CD4-positive, alpha-beta T cell treated with Interleukin-15 for 1 hour (primary cell): ENCODE measurements at regions not wholly inside any gene's neighbourhood (a gene's known extent, or its start where the extent isn't known, plus 50 kb on each side); places are given as distances from the start of the nearest gene placed in this dataset.
A peak's percentile ranks its signal among the peaks of the same experiment; 100 is the strongest.
"Not testable (repeated sequence)": the region's sequence is repeated elsewhere in the genome, so short reads cannot be mapped to it uniquely, and the experiment has no call there.

ENCODE experiments used
- DNase-seq: peaks from one replicate; pipeline ENCODE4 v3.0.0-alpha.2; 2020

DNA sequence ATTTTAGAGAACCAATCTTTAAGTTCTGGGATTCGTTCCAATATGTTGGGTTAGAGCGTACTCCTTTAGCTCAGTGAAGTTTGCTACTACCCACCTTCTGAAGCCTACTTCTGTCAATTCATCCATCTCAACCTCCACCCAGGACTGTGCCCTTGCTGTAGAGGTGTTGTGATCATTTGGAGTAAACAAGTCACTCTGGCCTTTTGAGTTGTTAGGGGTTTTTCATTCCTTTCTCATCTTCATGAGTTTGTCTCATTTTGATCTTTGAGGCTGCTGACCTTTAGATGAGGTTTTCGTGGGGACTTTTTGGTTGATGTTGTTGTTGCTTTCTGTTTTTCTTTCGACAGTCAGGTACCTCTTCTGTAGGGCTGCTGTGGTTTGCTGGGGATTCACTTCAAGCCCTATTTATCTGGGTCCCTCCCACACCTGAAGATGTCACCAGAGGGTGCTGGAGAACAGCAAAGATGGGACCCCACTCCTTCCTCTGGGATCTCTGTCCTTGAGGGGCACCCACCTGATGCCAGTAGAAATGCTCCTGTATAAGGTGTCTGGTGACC, 158.4 kb downstream of the ANKRD36B start:
- not testable (repeated sequence) for DNase-seq

DNA sequence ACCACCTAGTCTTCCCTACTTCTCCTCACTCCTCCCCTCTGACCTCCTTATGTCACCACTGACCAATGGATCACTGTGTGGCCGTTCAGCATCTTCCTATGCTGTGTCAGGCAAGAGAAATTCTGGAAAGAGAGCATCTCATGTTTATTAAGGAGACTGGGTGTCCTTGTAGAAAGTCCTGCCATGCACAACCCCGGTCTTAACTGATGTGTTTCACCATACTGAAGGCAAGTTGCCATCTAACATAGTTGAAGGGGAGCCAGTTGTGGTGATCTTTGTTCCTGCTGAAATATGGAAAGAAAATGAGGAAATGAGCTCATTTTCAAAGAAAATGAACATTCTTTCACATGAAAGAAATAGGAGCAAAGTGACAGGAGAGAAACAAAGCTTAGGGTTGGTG, 167.3 kb downstream of the ANKRD36B start:
- DNase-seq, result not testable (repeated sequence)

DNA sequence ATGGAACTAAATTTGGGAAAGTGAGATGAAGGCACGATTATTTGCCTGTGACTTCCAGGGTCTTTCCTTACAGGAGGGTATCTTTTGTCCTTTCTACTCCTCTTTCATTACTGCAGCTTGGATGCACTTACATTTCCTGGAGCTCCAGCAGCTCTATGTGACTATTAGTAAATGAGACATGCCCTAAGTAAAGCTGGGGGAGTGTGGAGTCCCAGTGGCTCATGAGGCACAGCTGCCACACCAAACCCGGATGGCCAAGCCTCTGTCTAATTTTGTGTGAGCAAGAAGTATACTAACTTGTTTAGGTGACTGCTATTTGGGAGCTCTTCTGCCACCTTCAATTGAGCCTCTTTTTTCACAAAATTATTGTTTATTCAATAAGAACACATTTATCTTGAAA, 183.3 kb downstream of the ANKRD36B start:
- not testable (repeated sequence) for DNase-seq

DNA sequence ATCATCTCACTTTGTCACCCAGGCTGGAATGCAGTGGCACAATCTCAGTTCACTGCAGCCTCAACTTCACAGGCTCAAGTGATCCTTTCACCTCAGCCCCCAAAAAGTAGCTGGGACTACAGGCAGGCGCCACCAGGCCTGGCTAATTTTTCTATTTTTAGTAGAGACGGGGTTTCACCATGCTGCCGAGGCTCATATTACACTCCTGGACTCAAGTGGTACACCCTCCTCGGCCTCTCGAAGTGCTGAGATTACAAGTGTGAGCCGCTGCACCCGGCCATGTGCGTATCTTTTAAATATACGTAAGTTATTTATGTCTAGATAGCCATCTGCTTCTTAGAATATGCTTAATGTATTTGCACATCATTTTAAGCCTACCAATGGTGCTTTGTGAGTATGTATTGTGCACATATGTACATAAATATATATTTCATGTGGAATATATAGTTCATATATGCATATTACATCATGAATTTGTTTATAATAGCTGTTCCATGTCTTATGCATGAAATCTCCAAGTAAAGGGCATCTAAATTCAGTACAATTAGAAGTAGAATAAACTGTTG, 184.4 kb downstream of the ANKRD36B start:
- not testable (repeated sequence) for DNase-seq

DNA sequence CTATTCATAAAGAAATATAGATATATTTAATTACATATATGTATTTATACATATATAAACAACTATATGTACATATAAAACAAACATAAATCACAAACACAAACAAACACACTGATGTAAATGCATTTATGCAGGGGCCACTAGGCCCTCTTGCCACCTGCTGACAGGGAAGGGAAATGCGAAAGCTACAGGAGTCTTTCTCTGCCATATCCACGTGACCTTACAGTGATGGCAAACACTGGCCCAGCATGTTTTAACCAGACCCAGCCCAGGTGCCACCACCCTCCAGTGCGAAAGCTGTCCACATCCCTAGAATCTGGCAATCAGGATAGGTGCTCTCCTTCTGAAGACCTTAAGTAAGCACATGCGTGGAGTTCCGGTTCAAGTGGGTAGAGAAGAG, 187.0 kb downstream of the ANKRD36B start:
- DNase-seq, result not testable (repeated sequence)

DNA sequence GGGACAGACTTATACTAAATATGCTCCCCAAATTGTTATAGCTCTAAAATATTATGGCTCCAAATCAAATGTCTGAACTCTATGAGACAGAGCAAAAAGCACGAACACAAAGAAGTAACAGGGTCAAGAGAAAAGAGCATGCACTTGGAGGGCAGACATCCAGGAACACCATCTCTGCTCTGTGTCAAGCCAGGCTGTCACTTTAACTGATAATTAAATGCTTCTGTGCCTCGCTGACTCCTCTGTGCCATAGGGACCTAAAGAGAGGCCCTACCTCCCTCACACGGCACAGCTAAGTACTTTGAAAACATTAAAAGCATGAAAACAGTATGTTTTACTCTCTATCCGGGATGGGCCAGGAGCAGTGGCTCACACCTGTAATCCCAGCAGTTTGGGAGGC, 194.0 kb downstream of the ANKRD36B start:
- not testable (repeated sequence) for DNase-seq

DNA sequence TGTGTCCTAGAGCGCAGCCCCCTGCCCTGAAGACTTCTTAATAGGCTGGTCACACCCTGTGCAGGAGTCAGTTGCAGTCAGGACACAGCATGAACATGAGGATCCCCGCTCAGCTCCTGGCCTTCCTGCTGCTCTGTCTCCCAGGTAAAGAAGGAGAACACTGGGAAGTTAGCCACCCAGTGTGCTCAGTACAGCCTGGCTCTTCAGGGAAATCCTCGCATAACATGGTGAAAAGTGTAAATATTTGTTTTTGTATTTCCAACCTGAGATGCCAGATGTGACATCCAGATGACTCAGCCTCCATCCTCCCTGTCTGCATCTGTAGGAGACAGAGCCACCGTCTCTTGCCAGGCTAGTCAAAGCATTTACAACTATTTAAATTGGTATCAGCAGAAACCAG, 203.9 kb downstream of the ANKRD36B start:
- not testable (repeated sequence) for DNase-seq

DNA sequence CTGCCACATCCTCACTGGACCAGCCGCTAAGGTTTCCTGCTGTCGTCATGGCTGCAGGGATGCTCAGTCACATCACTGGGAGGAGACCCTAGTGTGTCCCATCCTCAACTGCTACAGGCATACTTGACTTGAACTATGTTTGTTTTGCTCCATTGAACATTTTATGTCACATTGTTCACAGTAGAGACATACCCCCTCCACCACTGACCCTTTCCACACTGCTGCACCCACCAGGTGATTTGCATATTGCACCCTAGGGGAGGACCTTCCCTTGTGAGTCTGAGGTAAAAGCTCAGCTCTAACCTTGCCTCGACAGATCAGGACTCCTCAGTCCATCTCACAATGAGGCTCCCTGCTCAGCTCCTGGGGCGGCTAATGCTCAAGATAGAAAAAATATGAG, 213.8 kb downstream of the ANKRD36B start:
- not testable (repeated sequence) for DNase-seq

DNA sequence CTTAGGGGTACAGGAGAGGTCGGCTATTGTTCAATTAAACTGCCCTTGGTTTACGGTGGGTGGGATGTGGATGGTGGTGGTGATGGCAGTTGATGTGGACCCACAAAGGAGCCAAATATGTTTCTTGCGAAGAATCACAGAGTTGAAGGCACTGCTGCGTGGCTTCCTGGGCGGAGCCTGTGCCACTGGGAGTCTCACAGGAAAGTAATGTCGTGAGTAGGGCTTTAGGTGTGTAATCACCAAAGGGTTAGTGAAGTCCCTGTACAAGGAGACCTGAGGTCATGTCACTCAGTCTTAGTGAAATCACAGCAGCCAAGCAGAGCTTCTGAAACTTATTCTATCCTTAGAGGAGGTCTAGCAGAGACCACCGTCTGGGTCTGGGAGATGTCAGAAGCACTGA, 215.3 kb downstream of the ANKRD36B start:
- DNase-seq, result not testable (repeated sequence)

DNA sequence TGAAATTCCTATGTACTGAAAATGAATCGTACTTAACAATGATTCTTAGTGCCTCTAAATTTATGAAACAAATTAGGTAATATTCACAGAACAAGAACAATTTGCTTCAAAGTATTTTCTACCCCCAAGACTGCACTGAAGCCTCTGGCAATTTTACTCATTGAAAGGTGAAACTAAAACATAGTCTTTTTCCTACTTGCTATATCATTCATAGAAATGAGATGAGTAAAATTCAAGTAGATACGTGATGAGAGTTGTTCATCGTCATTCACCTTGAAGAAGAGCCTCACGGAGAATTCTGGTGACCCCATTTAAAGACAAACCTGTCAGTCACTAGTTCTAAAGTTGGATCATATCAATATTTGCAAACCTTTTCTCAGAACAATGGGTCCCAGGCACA, 226.5 kb downstream of the ANKRD36B start:
- DNase-seq, result not testable (repeated sequence)

DNA sequence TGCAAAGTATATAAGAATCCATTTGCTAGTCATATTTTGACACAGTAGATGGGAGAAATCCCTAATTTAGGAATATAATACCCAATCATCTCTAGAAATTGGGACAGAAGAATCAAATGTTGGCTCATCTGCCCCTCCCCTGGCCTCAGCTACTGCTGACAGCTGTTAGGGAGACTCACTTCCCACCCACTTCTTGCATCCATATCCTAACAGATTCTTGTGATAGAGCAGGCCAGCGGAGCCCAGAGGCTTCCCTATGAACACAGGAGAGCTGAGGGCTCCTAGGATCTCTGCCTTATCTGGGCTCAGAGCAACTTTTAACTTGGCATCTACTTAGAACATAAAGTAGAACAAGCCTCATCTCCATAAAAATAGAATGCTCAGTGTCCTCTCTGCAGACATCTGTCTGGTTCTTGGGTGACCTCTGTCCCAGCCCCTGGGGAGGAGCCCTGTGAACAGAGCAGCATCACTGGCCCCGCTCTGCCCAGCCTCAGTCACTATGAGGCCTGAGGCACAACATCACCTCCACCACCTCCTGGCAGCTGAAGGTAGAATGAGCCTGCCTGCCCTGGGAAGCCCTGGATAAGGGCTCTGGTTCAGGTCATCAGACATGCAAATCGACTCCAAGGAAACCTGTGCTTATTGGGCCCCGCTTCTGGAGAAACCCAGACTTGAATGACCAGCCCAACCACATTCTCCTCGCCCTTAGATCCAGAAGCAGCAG, 229.7 kb downstream of the ANKRD36B start:
- no peak for DNase-seq

DNA sequence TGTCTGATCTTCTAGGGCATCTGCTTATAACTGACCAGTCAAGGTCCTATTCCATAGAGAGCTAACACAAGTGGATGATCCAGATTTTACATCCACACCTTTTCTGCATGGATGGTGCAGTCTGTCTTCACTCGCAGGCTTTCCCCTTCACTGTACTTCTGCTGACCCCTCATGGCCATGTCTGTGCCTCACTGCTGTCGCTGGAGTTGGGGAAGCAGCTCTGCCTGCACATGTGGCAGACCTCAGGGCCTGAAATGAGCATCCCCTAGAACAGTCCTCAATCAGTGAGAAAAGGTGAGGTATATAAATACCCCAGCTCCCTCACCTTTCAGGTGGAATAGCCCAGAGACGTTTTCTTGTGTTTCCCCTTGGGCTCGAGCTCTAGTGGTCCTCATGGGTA, 233.8 kb downstream of the ANKRD36B start:
- DNase-seq, result no peak

DNA sequence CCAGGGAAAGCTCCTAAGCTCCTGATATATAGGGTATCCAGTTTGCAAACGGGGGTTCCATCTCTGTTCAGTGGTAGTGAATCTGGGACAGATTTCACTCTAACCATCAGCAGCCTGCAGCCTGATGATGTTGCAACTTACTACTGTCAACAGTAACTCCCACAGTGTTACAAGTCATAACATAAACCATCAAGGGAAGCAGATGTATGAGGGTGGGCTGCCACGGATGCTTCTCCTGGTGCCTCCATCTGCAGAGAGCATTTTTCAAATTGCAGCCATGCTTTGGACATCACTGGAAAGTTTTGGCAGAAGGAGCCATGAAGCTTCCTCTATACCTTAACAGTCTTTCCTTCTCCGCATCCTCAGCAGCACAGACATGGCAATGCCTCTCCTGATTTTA, 234.5 kb downstream of the ANKRD36B start:
- no peak for DNase-seq

DNA sequence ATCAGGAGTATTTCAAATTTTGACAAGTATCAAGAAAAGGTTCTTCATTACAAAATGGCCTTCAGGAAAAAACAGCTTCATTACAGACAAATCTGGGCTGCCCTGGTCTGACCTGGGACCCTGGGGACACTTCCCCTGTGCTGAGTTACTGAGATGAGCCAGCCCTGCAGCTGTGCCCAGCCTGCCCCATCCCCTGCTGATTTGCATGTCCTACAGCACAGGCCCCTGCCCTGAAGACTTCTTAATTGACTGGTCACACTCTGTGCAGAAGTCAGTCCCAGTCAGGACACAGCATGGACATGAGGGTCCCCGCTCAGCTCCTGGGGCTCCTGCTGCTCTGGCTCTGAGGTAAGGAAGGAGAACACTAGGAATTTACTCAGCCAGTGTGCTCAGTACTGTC, 235.1 kb downstream of the ANKRD36B start:
- DNase-seq, result peak; percentile 16

DNA sequence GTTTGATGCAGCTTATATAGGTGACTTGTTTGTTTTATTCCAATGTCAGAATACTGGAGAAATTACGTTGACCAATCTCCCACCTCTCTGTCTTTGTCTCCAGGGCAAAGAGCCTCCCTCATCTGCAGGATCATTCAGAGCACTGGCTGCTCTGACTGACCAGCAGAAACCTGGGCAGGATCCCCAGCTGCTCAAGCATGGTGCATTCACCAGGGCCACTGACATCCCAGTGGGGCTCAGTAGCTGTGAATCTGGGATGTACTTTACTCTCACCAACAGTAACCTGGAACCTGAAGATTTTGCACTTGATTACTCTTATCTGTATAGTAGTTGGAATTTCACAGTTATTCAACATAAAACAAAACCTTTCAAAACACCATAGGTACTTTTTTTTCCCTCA, 235.9 kb downstream of the ANKRD36 start:
- no peak for DNase-seq

DNA sequence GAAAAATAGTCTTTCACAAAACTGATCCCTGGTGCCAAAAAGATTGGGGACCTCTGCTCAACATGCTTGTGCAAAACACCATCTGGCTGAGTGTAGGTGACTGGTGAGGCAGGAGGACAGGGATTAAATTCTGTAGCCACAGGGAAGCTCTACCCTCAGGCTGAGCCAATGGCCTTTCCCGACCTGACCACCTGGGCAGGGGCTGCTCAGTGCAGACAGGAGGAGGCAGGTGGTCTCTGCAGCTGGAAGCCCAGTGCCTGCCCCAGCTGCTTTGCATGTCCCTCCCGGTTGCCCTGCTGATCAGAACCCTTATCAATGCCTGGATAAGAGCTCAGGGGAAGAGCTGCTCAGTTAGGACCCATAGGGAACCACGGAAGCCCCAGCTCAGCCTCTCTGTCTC, 235.3 kb downstream of the ANKRD36 start:
- no peak for DNase-seq

DNA sequence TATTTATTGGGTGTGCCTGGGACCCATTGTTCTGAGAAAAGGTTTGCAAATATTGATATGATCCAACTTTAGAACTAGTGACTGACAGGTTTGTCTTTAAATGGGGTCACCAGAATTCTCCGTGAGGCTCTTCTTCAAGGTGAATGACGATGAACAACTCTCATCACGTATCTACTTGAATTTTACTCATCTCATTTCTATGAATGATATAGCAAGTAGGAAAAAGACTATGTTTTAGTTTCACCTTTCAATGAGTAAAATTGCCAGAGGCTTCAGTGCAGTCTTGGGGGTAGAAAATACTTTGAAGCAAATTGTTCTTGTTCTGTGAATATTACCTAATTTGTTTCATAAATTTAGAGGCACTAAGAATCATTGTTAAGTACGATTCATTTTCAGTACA, 232.0 kb downstream of the ANKRD36 start:
- not testable (repeated sequence) for DNase-seq

DNA sequence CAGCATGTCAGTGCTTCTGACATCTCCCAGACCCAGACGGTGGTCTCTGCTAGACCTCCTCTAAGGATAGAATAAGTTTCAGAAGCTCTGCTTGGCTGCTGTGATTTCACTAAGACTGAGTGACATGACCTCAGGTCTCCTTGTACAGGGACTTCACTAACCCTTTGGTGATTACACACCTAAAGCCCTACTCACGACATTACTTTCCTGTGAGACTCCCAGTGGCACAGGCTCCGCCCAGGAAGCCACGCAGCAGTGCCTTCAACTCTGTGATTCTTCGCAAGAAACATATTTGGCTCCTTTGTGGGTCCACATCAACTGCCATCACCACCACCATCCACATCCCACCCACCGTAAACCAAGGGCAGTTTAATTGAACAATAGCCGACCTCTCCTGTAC, 220.7 kb downstream of the ANKRD36 start:
- DNase-seq, result not testable (repeated sequence)

DNA sequence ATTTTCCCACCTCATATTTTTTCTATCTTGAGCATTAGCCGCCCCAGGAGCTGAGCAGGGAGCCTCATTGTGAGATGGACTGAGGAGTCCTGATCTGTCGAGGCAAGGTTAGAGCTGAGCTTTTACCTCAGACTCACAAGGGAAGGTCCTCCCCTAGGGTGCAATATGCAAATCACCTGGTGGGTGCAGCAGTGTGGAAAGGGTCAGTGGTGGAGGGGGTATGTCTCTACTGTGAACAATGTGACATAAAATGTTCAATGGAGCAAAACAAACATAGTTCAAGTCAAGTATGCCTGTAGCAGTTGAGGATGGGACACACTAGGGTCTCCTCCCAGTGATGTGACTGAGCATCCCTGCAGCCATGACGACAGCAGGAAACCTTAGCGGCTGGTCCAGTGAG, 219.2 kb downstream of the ANKRD36 start:
- not testable (repeated sequence) for DNase-seq

DNA sequence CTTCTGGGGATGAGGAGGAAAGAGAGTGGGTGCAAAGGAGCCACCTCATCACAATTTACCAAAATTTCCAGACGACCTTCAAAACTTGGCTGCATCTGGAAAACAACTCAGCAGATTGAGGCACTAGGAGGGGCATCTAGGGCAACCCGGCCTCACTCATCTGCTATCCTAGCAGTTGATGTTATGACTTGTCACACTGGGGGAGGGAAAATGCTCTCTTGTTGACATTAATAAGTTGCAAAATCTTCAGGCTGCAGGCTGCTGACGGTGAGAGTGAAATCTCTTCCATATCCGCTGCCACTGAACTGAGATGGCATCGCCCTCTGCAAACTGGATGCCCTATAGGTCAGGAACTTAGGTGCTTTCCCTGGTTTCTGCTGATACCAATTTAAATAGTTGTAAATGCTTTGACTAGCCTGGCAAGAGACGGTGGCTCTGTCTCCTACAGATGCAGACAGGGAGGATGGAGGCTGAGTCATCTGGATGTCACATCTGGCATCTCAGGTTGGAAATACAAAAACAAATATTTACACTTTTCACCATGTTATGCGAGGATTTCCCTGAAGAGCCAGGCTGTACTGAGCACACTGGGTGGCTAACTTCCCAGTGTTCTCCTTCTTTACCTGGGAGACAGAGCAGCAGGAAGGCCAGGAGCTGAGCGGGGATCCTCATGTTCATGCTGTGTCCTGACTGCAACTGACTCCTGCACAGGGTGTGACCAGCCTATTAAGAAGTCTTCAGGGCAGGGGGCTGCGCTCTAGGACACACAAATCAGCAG, 209.2 kb downstream of the ANKRD36 start:
- DNase-seq, result not testable (repeated sequence)

DNA sequence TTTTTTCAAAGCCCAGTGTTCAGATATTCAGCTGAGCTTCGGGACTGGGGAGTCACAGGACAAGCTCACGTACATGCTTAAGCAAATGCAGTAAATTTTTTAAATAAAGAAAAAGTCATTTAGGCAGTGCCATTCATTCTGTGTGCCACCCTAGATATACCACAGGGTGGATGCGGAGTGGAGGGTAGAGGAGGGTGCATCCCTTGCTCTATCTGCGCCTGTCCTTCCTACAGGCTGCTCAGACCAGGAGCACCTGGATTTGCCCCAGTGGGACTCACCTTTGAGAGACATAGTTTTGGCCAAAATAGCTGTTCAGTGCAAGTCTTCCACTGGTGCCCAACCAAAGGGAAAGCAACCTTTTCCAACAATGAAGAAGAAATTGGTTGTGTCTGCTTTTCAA, 202.4 kb downstream of the ANKRD36 start:
- DNase-seq, result not testable (repeated sequence)

DNA sequence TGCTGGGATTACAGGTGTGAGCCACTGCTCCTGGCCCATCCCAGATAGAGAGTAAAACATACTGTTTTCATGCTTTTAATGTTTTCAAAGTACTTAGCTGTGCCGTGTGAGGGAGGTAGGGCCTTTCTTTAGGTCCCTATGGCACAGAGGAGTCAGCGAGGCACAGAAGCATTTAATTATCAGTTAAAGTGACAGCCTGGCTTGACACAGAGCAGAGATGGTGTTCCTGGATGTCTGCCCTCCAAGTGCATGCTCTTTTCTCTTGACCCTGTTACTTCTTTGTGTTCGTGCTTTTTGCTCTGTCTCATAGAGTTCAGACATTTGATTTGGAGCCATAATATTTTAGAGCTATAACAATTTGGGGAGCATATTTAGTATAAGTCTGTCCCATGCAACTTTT, 199.5 kb downstream of the ANKRD36 start:
- not testable (repeated sequence) for DNase-seq

DNA sequence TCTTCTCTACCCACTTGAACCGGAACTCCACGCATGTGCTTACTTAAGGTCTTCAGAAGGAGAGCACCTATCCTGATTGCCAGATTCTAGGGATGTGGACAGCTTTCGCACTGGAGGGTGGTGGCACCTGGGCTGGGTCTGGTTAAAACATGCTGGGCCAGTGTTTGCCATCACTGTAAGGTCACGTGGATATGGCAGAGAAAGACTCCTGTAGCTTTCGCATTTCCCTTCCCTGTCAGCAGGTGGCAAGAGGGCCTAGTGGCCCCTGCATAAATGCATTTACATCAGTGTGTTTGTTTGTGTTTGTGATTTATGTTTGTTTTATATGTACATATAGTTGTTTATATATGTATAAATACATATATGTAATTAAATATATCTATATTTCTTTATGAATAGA, 192.5 kb downstream of the ANKRD36 start:
- DNase-seq, result not testable (repeated sequence)

DNA sequence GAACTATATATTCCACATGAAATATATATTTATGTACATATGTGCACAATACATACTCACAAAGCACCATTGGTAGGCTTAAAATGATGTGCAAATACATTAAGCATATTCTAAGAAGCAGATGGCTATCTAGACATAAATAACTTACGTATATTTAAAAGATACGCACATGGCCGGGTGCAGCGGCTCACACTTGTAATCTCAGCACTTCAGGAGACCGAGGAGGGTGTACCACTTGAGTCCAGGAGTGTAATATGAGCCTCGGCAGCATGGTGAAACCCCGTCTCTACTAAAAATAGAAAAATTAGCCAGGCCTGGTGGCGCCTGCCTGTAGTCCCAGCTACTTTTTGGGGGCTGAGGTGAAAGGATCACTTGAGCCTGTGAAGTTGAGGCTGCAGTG, 189.9 kb downstream of the ANKRD36 start:
- DNase-seq, result not testable (repeated sequence)
